HG02571 (cell line): ENCODE measurements at regions not wholly inside any gene's neighbourhood (a gene's known extent, or its start where the extent isn't known, plus 50 kb on each side); places are given as distances from the start of the nearest gene placed in this dataset.
"Not testable (repeated sequence)": the region's sequence is repeated elsewhere in the genome, so short reads cannot be mapped to it uniquely, and the experiment has no call there.

Source experiments
- ATAC-seq: cut with Tn5 transposase; IDR thresholded peaks from one replicate; pipeline ENCODE4 v1.9.1; 2021; ENCODE audit warnings: mild to moderate bottlenecking, moderate library complexity; ENCODE audit not compliant: unreplicated experiment

GRCh38 chr21:17189963-17190362 lies 322.9 kb upstream of the CXADR start:
- ATAC-seq = no peak

DNA sequence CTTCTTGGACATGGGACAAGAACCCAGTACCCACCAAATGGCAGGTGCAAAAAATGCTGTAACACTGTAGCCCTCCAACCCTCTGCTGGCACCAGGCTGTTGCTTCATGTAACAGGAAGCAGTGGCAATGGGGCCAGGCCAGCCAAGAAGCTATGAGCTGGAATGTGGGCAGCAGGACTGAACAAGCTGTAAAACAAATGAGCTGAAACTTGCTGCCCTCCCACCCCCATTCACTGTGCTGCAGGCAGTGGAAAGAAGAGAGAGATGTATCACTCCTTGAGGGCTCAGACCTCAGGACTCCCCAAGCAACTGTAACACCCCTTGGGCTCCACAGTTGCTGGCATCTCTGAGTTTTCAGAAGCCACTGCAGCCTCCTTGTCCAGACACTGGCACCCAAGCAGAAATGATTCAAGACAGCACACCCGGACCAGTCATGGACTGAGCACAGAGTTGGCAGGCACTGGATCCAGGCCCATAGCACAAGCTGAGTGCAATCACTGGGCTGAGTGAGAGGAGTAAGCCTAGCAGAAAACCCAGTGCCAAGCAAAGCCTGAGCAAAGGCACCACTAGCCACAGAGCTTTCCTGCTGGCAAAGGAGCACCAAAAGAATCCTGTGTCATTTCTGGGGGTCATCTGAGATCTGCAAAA lies 321.4 kb upstream of the CXADR start:
- no peak for ATAC-seq

GRCh38 chr21:17195351-17195750 lies 317.5 kb upstream of the CXADR start:
- ATAC-seq = no peak

- no peak for ATAC-seq
These were observed 316.9 kb upstream of the CXADR start for GRCh38 chr21:17195976-17196375.

GRCh38 chr21:17196623-17197022 lies 316.2 kb upstream of the CXADR start:
- ATAC-seq = no peak

DNA sequence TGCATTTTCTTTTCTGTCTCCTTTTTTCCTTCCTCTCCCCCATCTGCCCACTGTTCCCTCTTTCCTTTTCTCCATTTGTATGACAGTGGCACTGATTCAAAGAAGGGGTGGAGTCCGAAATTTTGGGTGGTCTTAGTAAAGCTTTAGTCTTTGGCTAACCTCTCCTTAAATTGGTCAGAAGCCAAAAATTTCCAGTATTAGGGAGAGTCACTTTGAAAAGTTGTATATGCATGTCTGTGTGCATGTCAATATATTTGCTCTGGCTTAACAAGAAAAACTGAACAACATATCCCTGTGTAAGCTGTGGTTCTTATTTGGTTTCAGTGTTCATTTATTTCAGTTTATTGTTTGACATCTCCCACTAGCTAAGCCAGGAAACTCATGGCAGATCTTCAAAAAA lies 314.8 kb upstream of the CXADR start:
- no peak for ATAC-seq

GRCh38 chr21:17200250-17200649 lies 312.6 kb upstream of the CXADR start:
- no peak for ATAC-seq

- no peak for ATAC-seq
These were observed 311.0 kb upstream of the CXADR start for GRCh38 chr21:17201741-17202260.

DNA sequence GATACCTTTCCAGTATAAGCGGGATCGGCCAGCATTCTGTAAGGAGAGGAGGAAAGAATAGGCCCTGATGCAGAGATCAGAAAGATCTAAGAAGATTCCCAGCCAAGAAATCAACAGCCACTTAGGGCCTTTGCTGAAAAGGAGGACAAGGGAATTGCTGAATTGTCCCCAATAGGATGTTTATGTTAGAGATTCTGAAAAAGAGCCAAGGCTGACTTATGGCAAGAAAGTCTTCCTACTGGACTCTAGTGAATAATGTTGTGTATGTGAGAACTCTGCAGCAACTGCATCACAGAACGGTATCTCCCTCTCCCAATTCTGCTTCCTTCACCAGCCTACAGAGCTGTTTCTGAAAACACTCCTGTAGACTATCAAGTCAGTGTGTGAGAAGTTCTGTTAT lies 298.0 kb upstream of the CXADR start:
- ATAC-seq = no peak

DNA sequence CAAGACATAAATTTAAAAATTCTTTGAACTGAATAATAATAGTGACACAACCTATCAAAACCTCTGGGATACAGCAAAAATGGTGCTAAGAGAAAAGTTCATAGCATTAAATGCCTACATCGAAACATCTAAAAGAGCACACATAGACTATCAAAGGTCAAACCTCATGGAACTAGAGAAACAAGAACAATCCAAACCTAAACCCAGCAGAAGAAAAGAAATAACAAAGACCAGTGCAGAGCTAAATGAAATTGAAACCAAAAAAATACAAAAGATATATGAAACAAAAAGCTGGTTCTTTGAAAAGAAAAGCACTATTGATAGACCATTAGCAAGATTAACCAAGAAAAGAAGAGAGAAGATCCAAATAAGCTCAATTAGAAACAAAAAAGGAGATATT lies 293.8 kb upstream of the CXADR start:
- not testable (repeated sequence) for ATAC-seq

GRCh38 chr21:17231124-17231523 lies 281.7 kb upstream of the CXADR start:
- ATAC-seq = no peak

DNA sequence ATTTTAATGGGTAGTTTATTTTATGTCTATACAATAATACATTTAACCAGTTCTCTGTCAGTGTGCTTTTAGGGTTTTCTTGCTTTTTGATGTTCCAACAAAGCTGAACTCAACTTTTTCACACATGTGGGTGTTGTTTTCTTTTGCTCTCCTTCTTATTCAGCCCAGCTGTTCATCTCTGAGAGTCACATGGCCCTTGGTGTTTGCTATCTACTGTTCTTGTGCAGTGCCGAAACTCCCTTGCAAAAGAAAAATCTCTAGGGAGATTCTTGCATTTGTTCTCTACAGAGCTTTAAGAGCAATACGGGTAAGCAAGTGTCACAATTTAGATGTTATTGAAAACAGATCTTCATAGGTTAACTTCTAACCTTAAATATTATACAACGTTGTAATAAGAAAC lies 281.1 kb upstream of the CXADR start:
- no peak for ATAC-seq

- ATAC-seq = no peak
These were observed 274.4 kb upstream of the CXADR start for GRCh38 chr21:17238468-17238867.

GRCh38 chr21:17250778-17251241 lies 262.0 kb upstream of the CXADR start:
- ATAC-seq = no peak

- ATAC-seq = no peak
These were observed 255.1 kb upstream of the CXADR start for GRCh38 chr21:17257784-17258183.

DNA sequence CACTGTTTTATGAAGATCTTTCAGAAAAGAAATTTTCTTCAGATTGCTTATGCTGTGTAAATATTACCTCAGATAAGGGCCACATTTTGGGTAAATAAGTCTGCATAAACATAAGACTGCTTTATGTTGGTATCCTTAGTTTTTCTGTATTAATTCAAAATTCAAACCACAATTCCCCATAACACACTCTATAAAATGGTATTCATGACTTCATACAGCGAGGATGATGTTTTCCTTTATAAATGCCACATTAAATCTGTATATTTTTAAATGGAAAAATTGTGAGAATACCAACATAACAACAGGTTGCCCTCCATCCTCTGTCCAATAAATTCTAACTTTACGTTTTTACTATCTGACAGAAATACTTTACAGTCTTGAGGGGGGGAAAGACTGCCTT lies 248.7 kb upstream of the CXADR start:
- no peak for ATAC-seq

DNA sequence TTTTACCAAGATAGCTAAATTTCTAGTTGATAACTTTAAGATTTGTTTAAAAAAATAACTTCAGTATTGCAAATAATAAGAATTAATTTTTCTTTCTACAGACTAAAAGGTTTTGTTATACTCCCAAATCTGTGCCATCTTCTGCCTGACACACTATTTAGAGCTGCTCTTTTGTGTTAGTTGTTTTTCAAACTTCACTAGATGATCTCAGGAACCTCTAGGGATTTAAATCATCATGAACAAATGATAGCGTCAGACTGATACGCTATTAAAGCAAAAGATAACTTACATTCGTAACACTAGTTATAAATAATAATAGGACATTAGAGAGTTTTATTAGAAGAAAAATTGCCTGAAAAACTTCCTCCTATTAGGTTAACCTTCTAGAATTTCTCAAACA lies 243.1 kb upstream of the CXADR start:
- no peak for ATAC-seq

DNA sequence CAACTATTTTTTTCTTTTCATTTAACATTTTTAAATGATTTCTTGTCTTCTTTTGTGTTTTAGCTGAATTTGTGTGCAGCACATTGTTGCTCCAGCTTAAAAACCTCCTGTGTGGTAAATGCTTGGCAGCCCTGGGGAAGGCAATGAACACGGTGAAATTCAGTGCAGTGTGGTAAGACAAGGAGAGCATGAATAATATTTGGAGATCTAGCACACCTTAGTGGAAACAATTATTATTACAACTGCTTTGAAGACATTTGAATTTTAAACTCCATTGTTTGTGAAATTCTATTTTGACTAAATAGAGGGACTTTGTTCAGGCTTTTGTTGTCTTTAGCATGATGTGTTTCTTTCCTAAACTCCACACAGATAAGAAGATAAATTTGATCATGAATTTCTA lies 242.6 kb upstream of the CXADR start:
- no peak for ATAC-seq

GRCh38 chr21:17279663-17280062 lies 233.2 kb upstream of the CXADR start:
- no peak for ATAC-seq

DNA sequence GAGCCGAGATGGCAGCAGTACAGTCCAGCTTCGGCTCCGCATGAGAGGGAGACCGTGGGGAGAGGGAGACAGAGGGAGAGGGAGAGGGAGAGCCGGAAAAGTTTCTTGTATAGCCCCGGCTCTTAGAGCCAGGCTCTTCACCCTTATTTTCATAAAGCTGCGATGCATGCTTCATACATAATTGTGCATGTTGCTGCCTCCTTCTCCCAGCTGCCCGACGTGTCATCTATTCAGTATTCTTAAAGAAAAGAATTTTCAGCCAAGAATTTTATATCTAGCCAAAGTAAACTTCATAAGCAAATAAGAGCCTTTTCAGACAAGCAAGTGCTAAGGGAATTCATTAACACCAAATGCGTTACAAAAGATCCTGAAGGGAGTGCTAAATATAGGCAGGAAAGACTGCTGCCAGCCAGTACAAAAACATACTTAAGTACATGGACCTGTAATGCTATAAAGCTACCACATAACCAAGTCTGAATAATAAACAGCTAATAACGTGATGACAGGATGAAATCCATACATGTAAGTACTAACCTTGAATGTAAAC lies 219.8 kb upstream of the CXADR start:
- ATAC-seq = not testable (repeated sequence)

DNA sequence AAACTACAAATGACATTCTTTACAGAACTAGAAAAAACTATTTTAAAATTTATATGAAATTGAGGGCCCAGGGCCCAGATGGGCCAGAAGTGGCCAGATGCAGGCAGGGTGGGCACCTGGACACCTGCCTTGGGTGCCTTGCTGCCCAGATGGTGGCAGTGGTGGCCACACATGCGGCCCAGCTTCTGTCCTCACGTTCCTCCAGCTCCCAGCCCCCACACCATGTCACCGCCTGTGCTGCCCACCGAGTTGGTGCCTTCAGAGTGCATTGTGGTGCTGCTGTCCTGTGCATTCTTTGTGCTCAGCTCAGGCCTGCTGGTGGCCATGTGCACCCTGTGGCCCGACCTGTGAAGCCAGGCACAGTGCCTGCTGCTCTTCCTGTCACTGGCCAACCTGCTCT lies 216.8 kb upstream of the CXADR start:
- no peak for ATAC-seq

DNA sequence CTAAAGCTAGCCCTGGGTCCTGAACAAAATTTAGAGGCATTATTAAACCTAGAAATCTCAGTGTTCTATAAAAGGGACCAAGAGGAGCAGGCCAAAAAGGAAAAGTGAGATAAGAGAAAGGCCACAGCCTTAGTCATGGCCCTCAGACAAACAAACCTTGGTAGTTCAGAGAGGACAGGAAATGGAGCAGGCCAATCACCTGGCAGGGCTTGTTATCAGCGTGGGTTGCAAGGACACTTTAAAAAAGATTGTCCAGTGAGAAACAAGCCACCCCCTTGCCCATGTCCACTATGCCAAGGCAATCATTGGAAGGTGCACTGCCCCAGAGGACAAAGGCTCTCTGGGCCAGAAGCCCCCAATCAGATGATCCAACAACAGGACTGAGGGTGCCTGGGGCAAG lies 213.3 kb upstream of the CXADR start:
- ATAC-seq = not testable (repeated sequence)

- ATAC-seq = not testable (repeated sequence)
These were observed 185.1 kb upstream of the CXADR start for GRCh38 chr21:17327715-17328114.
